Esophagus squamous epithelium (tissue), 5 donors: ENCODE measurements at regions not wholly inside any gene's neighbourhood (a gene's known extent, or its start where the extent isn't known, plus 50 kb on each side); places are given as distances from the start of the nearest gene placed in this dataset.

Experiments
- DNase-seq: peaks from one replicate; lab custom pipeline; 2025; lab: John Stamatoyannopoulos, UW
- H3K27ac ChIP-seq, 4 donors: fragments of 200-600 bp; sonication (generic); one replicate each; pipeline ENCODE4 v1.5.1; 2016 to 2019; ENCODE audit warnings: mild to moderate bottlenecking in 1 of 4
- H3K27me3 ChIP-seq, 4 donors: fragments of 200-600 bp; sonication (generic); 1 replicate in 3 of 4; 2 replicates in 1 of 4; pipeline versions ENCODE4 v1.5.1 to v1.6.0; 2017 to 2021; ENCODE audit warnings: antibody characterized with exemption in 1 of 4
- H3K36me3 ChIP-seq, 3 donors: fragments of 200-600 bp; sonication (generic); one replicate each; pipeline ENCODE4 v1.5.1; 2016 to 2019
- H3K4me1 ChIP-seq, 3 donors: fragments of 200-600 bp; sonication (generic); one replicate each; pipeline ENCODE4 v1.5.1; 2017 to 2019
- H3K4me3 ChIP-seq, 4 donors: fragments of 200-600 bp; sonication (generic); 1 replicate in 3 of 4; 2 replicates in 1 of 4; pipeline ENCODE4 v1.5.1; 2016 to 2019; ENCODE audit warnings: mild to moderate bottlenecking in 2 of 4, moderate library complexity in 1 of 4
- H3K9me3 ChIP-seq, 3 donors: fragments of 200-600 bp; sonication (generic); one replicate each; pipeline ENCODE4 v1.5.1; 2016 to 2019
- CTCF ChIP-seq, 6 experiments: fragments of 450-650 bp in 4 of 6; fragments of 200-600 bp in 2 of 6; sonication (generic) in 2 of 6; IDR thresholded peaks; one replicate each; pipeline ENCODE4 v1.5.1; 2016 to 2019; ENCODE audit warnings: antibody characterized with exemption in 6 of 6, mild to moderate bottlenecking in 4 of 6, moderate library complexity in 4 of 6
- POLR2A ChIP-seq, 4 donors: fragments of 450-650 bp; IDR thresholded peaks; one replicate each; pipeline ENCODE4 v1.6.1; 2017; ENCODE audit warnings: antibody characterized with exemption in 4 of 4, mild to moderate bottlenecking in 4 of 4, moderate library complexity in 3 of 4
- WGBS, 2 donors: methylation state at CpG; one replicate each; pipeline ENCODE4 v1.1.5; 2018; 5-methylcytosine and 5-hydroxymethylcytosine counted together
- intact Hi-C: fragments of 100-400 bp; cut with DNase I; formaldehyde crosslinking; loops from one replicate; pipeline ENCODE4 v1.15.0; 2022
- donor health status: DM: yes; HTN: yes; CAD: no.

DNA sequence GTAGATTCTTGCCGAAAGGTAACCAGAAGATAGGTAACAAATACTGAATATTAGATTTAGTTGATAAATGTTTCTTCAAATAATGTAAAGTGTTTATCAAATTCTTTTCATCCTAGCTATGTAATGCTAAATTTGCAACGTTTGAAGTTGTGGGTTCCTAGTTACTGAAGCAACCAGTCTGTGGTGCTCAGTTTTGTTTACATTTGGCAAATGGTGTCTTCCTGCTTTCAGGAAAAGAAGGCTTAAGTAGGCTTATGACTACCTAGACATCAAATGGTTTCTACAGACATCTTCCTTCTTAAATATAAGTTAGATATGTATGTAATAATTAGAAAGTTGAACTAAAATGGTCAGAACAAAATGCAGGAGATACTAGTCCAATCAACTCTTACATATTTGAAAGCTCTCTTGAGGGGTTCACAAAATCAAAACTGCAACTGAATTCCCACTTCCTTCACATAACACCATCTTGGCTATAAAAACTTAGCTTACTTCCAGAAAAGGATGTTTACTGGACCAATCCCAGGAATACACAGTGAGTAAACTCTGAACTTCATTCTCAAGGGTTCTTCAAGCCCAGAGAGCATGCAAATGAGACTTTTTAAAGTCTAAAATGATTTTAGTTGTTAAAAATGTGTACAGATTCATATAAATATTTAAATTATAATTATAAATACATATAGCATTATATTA, 125.7 kb upstream of the ITGA1 start:
- Histone ChIP-seq H3K27ac (no peak overlapping the region), H3K4me3 (no peak overlapping the region), H3K9me3 (no peaks in the 10 kb centered on the region), H3K36me3 (no peaks in the 10 kb centered on the region), H3K27me3 (no peaks in the 10 kb centered on the region), H3K4me1 (no peaks in the 10 kb centered on the region)
- TF ChIP-seq CTCF (IDR thresholded peaks at IDR 0.05) (no peak), POLR2A (IDR thresholded peaks at IDR 0.05) (no peak)
- 46% methylated on average over 2 of the region's 2 CpGs for WGBS, 2 donors
- no peak for DNase-seq
- intact Hi-C loops = no loop called here

DNA sequence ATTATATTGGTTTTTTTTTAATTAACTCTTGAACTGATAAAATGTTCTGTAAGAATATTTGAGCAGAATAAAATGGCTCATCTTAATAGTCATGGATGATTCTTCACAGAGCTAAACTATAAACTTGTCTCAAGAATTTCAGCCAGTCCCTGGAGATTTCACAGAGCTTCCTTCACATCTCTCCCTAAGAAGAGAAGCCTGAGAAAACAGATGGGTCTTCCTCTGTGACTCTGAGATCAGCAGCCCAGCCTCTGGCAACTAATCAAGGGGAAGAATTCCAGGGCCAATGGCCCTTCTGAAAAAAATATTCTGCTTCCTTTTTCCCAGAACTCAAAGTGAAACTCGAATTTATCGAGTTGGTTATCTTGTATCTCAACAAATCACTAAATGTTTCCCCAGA, 122.2 kb upstream of the ITGA1 start:
- H3K27ac ChIP-seq = no peak overlapping the region
- H3K36me3 ChIP-seq = no peaks in the 10 kb centered on the region
- DNase-seq = no peak
- H3K4me1 ChIP-seq = no peaks in the 10 kb centered on the region
- no peaks in the 10 kb centered on the region for H3K9me3 ChIP-seq
- TF ChIP-seq CTCF (IDR thresholded peaks at IDR 0.05) (no peak), POLR2A (IDR thresholded peaks at IDR 0.05) (no peak)
- H3K4me3 ChIP-seq = no peak overlapping the region
- intact Hi-C loops = no loop called here
- 27 to 47% methylated on average over 2 of the region's 2 CpGs for WGBS, 2 donors
- no peaks in the 10 kb centered on the region for H3K27me3 ChIP-seq

DNA sequence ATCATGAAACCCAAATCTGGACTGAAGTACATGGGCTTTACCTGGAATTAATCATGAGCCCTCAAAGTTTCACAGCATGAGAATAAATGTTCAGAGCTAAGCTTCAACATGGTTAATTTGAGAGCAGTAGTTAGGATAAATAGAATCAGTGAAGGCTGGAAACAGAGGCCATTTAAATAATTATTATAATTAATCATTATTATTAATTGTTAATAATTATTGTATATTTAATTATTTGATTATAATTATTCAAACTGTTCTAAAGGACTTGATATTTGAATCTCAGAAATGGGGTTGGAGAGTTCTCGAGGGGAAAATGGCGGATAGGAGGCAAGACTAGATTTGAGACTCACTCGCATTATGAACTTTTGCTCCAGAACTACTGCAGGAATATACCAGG, 119.6 kb upstream of the ITGA1 start:
- no peak overlapping the region for H3K27ac ChIP-seq
- H3K27me3 ChIP-seq = no peaks in the 10 kb centered on the region
- H3K4me3 ChIP-seq = no peak overlapping the region
- DNase-seq = no peak
- H3K9me3 ChIP-seq = no peaks in the 10 kb centered on the region
- H3K36me3 ChIP-seq = no peaks in the 10 kb centered on the region
- WGBS, 2 donors = 84 to 90% methylated on average over 3 of the region's 3 CpGs
- TF ChIP-seq POLR2A (IDR thresholded peaks at IDR 0.05) = no peak
- no peak for TF ChIP-seq CTCF (IDR thresholded peaks at IDR 0.05)
- intact Hi-C loops = no loop called here
- no peaks in the 10 kb centered on the region for H3K4me1 ChIP-seq

GRCh38 chr5:52668544-52669185, 119.1 kb upstream of the ITGA1 start:
- no peak overlapping the region for H3K27ac ChIP-seq
- TF ChIP-seq POLR2A (IDR thresholded peaks at IDR 0.05) (no peak), CTCF (IDR thresholded peaks at IDR 0.05) (no peak)
- H3K9me3 ChIP-seq = no peaks in the 10 kb centered on the region
- no peaks in the 10 kb centered on the region for H3K27me3 ChIP-seq
- H3K4me1 ChIP-seq = no peaks in the 10 kb centered on the region
- intact Hi-C loops = no loop called here
- no peak for DNase-seq
- no peaks in the 10 kb centered on the region for H3K36me3 ChIP-seq
- H3K4me3 ChIP-seq = no peak overlapping the region
- WGBS, 2 donors = 73 to 85% methylated on average over 15 to 18 of the region's 20 CpGs

- H3K27me3 ChIP-seq = no peaks in the 10 kb centered on the region
- H3K4me1 ChIP-seq = no peaks in the 10 kb centered on the region
- no peaks in the 10 kb centered on the region for H3K36me3 ChIP-seq
- no peak overlapping the region for H3K4me3 ChIP-seq
- intact Hi-C loops = no loop called here
- no peak for DNase-seq
- no peaks in the 10 kb centered on the region for H3K9me3 ChIP-seq
- TF ChIP-seq POLR2A (IDR thresholded peaks at IDR 0.05) (no peak), CTCF (IDR thresholded peaks at IDR 0.05) (no peak)
- WGBS, 2 donors = 28% methylated on average over 1 of the region's 1 CpG
- H3K27ac ChIP-seq = no peak overlapping the region
Measured at GRCh38 chr5:52672459-52672858, 115.3 kb upstream of the ITGA1 start.
